ENCODE measurements at regions not wholly inside any gene's neighbourhood (a gene's known extent, or its start where the extent isn't known, plus 50 kb on each side); places are given as distances from the start of the nearest gene placed in this dataset.

- no peak for FAIRE-seq
Observed at GRCh38 chr4:154088741-154089140, 299.9 kb upstream of the SFRP2 start.

GRCh38 chr4:154086247-154086646, 297.4 kb upstream of the SFRP2 start:
- FAIRE-seq, result no peak
- DNase-seq (ENCODE audit: low spot score), result no peak

More at GRCh38 chr4:154088741-154089140, 299.9 kb upstream of the SFRP2 start:
- DNase-seq (ENCODE audit: low spot score), result no peak

DNA sequence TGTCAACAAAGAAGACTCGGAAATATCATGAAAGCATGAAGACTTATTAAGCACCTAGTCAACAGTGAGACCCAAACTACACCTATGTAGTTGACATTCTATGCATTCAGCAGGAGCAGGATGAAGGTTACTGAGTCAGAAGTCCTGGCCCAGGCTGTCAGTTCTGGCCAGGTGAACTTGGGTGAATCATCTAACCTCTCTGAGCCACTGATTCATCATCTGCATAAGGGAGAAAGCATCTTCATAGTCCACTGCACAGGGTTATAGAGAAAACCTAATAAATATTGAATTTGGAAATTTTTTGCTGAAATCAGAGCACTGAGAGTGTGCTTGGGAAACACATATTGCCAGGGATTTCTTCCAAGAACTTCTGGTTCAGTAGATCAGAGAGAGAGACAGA, 296.0 kb upstream of the SFRP2 start:
- no peak for FAIRE-seq
- peak; percentile 31 for DNase-seq (ENCODE audit: low spot score)

- DNase-seq (ENCODE audit: low spot score) (peak; percentile 70), FAIRE-seq (no peak)
Observed at GRCh38 chr4:154082760-154083535, 294.1 kb upstream of the SFRP2 start.

DNA sequence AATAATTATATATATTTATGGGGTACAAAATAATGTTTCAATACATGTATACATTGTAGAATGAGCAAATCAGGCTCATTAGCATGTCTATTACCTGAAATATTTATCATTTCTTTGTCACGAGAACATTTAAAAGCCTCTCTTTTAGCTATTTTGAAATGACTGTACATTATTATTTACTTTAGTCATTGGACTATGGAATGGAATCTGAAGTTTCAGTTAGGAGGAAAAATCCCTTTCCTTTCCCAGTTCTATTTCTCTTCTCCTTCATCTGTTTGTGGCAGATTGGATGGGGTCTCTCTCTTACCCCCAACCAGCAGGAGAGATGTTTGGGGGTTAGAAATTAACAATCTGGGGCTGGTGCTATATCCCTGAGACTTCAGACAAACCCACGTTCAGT, 292.5 kb upstream of the SFRP2 start:
- DNase-seq (ENCODE audit: low spot score) (no peak), FAIRE-seq (no peak)

DNA sequence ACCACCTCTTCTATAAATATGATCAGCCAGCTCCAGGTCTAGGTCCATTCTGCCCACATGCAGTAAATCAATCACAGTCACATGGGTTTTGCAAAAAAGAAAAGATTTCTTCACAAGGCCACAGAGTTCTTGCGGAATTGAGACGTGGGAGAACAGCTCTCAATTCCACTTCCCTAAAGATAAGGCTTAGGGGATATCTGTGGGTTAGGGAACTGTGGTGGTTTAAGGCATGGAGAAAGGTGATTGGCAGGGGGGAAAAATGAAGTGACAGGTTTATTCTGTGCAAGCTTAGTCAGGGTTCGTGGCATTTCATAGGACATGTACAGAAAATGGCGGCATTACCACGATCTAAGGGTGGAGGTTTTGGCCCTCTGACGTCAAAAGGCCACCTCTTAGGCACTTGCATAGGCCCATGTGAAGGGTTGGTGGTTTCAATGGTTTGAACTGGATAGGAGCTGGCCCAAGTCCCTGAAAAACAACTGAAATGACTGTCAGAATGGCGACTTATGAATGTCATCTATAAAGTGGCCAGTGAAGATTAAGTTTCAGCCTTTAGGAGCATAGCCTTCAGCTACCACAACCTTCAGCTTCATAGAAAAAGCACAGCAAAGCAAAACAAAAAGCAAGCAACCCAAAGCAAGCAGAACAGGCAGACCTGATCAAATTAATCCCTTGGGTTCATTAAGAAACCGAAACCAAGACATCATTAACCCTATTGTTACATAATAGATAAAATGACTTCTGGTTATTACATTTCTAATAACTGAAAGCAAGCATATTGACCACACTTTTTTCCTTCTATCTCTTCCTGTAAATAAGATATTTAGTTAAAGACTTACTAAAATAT, 289.8 kb upstream of the SFRP2 start:
- no peak for FAIRE-seq
- no peak for DNase-seq (ENCODE audit: low spot score)

DNA sequence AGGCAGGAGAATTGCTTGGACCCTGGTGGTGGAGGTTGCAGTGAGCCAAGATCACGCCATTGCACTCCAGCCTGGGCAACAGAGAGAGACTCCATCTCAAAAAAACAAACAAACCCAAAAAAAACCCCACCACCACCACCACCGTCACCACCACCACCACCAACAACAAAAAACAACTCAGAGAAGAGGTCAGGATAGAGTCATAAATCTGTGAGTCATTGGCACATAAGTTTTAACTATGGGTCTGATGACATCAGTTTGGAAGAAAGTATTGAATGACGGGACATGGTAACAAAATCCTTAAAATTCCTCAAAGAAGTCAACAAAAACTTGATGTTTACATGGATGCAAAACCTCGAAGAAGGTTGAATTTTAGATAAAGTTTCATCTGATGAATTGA, 288.0 kb upstream of the SFRP2 start:
- FAIRE-seq, result no peak
- no peak for DNase-seq (ENCODE audit: low spot score)

DNA sequence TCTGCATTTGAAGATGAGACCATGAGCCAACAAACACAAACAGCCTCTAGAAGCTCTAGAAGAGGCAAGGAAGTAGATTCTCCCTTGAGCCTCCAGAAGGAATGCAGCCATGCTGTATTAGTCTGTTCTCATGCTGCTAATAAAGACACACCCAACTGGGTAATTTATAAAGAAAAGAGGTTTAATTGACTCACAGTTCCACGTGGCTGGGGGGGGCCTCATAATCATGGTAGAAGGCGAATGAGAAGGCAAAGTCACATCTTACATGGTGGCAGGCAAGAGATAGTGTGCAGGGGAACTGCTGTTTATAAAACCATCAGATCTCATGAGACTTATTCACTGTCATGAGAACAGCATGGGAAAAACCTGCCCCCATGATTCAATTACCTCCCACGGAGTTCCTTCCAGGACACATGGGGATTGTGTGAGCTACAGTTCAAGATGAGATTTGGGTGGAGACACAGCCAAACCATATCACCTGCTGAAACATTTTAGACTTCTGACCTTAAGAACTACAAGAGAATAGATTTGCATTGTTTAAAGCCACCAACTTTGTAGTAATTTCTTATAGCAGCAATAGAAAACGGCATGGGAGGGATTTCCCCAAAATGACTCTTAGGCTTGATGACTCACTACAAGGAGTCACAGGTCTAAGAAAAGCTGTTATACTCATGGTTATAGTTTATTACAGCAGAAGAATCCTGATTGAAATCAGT, 284.4 kb upstream of the SFRP2 start:
- no peak for FAIRE-seq

DNA sequence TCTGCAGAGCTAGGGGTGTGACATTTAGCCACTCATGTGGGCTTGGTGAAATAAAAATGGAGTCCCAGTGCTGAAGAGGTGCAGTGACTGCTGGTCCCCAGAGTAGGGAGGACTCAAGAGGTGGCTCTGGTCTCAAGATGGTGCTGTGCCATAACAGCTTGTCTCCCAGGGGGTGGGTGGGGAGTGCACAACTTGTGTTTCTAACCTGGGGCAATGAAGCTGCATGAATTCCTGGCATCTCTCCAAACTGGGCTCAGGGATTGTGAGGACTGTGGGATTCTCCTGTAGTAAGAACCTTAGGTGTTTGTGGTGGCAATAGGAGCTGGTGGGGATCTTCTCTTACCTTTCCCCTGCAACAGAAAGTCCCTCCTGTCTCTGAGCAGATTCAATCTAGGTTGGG, 278.9 kb upstream of the SFRP2 start:
- no peak for FAIRE-seq
- no peak for DNase-seq (ENCODE audit: low spot score)

More for the DNA sequence above, 284.4 kb upstream of the SFRP2 start:
- peak; percentile 42 for DNase-seq (ENCODE audit: low spot score)

- no peak for DNase-seq (ENCODE audit: low spot score)
- FAIRE-seq, result no peak
Observed at GRCh38 chr4:154065368-154065767, 276.5 kb upstream of the SFRP2 start.

DNA sequence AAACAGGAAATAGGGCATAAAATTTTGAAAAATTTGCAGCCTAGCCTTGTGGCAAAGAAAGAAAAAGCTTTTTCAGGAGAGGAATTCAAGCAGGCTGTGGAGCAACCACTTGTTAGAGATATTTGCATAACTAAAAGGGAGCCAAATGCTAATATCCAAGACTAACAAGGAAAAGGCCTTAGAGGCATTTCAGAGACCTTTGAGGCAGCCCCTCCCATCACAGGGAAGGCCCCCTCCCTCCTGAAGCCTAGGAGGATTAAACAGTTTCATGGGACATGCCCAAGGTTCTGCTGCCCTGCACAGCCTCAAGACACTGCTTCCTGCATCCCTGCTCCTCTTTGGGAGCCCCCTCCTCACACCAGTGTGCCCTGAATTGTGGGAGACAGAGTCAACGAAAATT, 275.4 kb upstream of the SFRP2 start:
- DNase-seq (ENCODE audit: low spot score) (no peak), FAIRE-seq (no peak)

DNA sequence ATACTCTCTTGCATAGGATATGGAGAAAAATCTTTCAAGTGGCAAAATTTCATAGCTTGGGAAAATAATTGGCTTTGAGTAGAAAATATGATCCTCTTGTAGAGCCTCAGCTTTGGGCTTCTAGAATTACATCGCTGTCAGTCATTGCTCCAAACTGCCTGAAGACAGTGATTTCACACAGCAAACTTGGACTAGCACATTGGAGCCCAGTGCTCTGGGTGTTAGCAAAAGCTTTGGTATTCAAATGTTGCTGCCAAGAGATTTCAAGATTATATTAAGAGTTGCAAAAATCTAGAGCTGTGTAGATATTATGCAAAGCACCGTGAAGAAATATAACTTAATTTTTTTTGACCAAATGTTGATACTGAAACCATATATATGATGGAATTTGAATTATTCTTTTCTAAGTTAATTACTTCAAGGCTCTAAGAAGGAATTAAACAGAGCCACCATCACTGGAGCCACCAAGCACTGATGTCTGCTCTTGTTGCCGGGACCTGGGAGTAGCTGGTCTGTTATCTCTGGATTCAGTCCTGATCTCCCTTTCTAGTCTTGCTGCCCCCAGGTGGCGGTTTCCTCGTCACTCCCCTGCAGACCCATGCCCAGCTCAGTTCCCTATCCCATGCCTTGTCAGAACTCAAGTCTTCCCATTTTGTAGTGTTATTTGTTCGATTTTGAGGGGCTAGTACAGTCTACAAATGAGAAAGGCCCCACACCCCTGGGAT, 260.7 kb upstream of the SFRP2 start:
- no peak for DNase-seq (ENCODE audit: low spot score)
- no peak for FAIRE-seq

- DNase-seq (ENCODE audit: low spot score) (no peak), FAIRE-seq (no peak)
Observed at GRCh38 chr4:154047733-154048132, 258.9 kb upstream of the SFRP2 start.

GRCh38 chr4:154044742-154045485, 256.0 kb upstream of the SFRP2 start:
- DNase-seq (ENCODE audit: low spot score), result no peak
- FAIRE-seq, result no peak

DNA sequence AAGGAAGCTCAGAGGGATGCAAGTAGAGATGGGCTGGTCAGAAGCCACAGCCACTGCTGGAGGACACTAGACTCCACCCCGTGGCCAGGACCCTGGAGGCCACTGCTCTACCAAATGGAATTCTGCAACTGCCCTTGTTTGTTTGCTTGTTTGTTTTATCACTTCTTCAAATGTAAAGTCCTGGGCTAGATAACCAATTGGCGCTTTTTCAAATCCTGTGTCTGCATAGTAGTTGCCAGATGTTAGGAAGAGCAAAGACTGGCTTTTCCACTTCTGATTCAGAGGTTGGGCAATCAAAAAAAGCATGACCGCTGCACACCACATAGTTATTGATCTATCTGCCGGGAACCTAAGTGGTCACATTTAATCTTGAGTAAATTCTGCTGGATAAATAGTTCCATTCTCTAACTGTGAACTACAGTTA, 255.2 kb upstream of the SFRP2 start:
- DNase-seq (ENCODE audit: low spot score) (no peak), FAIRE-seq (no peak)

- FAIRE-seq (no peak), DNase-seq (ENCODE audit: low spot score) (no peak)
Observed at GRCh38 chr4:154041640-154042039, 252.8 kb upstream of the SFRP2 start.

- FAIRE-seq, result no peak
- no peak for DNase-seq (ENCODE audit: low spot score)
Observed at GRCh38 chr4:154039435-154040343, 250.8 kb upstream of the SFRP2 start.

GRCh38 chr4:154036856-154037255, 248.0 kb upstream of the SFRP2 start:
- FAIRE-seq, result no peak
- DNase-seq (ENCODE audit: low spot score), result no peak

DNA sequence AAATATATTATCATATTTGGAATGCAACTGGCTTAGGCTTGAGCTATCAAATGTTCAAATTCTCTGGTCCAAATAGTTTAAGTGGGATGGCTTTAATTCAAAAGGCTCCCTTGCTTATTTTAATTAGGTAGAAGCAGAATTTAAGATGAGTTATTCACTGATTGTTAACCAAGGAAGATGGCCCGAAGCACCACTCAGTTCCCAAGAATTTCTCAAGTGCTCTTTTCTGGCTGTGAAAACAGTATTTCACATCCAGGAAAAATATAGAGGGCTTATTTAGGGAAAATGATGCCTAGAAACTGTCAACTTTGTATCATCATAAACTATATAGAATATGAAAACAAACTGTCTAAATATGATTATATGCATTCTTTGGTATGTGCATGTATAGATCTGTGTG, 246.5 kb upstream of the SFRP2 start:
- FAIRE-seq (no peak), DNase-seq (ENCODE audit: low spot score) (no peak)

GRCh38 chr4:154033921-154034320, 245.0 kb upstream of the SFRP2 start:
- FAIRE-seq (no peak), DNase-seq (ENCODE audit: low spot score) (no peak)

Measured in urothelium cell line (cell line).